Gastroesophageal sphincter (tissue), 4 donors: ENCODE measurements at regions not wholly inside any gene's neighbourhood (a gene's known extent, or its start where the extent isn't known, plus 50 kb on each side); places are given as distances from the start of the nearest gene placed in this dataset.

ENCODE experiments used
- ATAC-seq: fragments of 150-250 bp; one replicate; pipeline ENCODE4 v1.9.1; 2016; ENCODE audit warnings: mild to moderate bottlenecking, moderate library complexity
- H3K27ac ChIP-seq, 4 donors: fragments of 200-600 bp; sonication (generic) in 3 of 4; 1 replicate in 3 of 4; 2 replicates in 1 of 4; pipeline ENCODE4 v1.5.1; 2016 to 2019
- H3K27me3 ChIP-seq: fragments of 200-600 bp; sonication (generic); one replicate; pipeline ENCODE4 v1.5.1; 2019
- H3K36me3 ChIP-seq, 2 donors: fragments of 200-600 bp; sonication (generic); one replicate each; pipeline ENCODE4 v1.5.1; 2019; ENCODE audit warnings: control low read depth in 1 of 2
- H3K4me1 ChIP-seq, 3 donors: fragments of 200-600 bp; sonication (generic); 1 replicate in 2 of 3; 2 replicates in 1 of 3; pipeline ENCODE4 v1.5.1; 2016 to 2019; ENCODE audit warnings: control low read depth in 2 of 3
- H3K4me3 ChIP-seq, 2 donors: fragments of 200-600 bp; sonication (generic); one replicate each; pipeline ENCODE4 v1.5.1; 2019; ENCODE audit warnings: mild to moderate bottlenecking in 1 of 2, moderate library complexity in 1 of 2
- H3K9me3 ChIP-seq, 3 donors: fragments of 200-600 bp; sonication (generic); one replicate each; pipeline ENCODE4 v1.5.1; 2017 to 2019; ENCODE audit warnings: control low read depth in 2 of 3
- CTCF ChIP-seq, 4 experiments: fragments of 200-600 bp in 2 of 4; fragments of 450-650 bp in 2 of 4; sonication (generic) in 1 of 4; IDR thresholded peaks; one replicate each; pipeline ENCODE4 v1.5.1; 2017 to 2019; ENCODE audit warnings: antibody characterized with exemption in 4 of 4, mild to moderate bottlenecking in 2 of 4, moderate library complexity in 2 of 4
- EP300 ChIP-seq: sonication (generic); formaldehyde crosslinking; IDR thresholded peaks from one replicate; pipeline ENCODE4 v1.6.1; 2017; ENCODE audit warnings: antibody characterized with exemption, mild to moderate bottlenecking
- POLR2A ChIP-seq, 2 donors: fragments of 450-650 bp; IDR thresholded peaks; one replicate each; pipeline ENCODE4 v1.6.1; 2017; ENCODE audit warnings: antibody characterized with exemption in 2 of 2, mild to moderate bottlenecking in 2 of 2, moderate library complexity in 1 of 2
- POLR2AphosphoS5 ChIP-seq: sonication (generic); formaldehyde crosslinking; IDR thresholded peaks from one replicate; pipeline ENCODE4 v1.6.1; 2017; ENCODE audit warnings: antibody characterized with exemption
- WGBS, 2 donors: methylation state at CpG; one replicate each; pipeline ENCODE4 v1.1.5; 2018; ENCODE audit warnings: low coverage in 1 of 2; 5-methylcytosine and 5-hydroxymethylcytosine counted together

- Histone ChIP-seq H3K4me3 (no peak overlapping the region), H3K27me3 (no peaks in the 10 kb centered on the region), H3K9me3 (no peaks in the 10 kb centered on the region), H3K4me1 (no peaks in the 10 kb centered on the region), H3K36me3 (no peaks in the 10 kb centered on the region), H3K27ac (no peak overlapping the region)
- no peak for TF ChIP-seq POLR2AphosphoS5
- TF ChIP-seq POLR2A (IDR thresholded peaks at IDR 0.05), result no peak
- TF ChIP-seq EP300, result no peak
- TF ChIP-seq CTCF (IDR thresholded peaks at IDR 0.05), result no peak
- ATAC-seq, result no peak
- 64 to 67% methylated on average over 2 to 4 of the region's 4 CpGs for WGBS, 2 donors
Observed at GRCh38 chr5:166267907-166268306, 2023.5 kb upstream of the WWC1 start.

- no peak for ATAC-seq
- Histone ChIP-seq H3K4me3 (no peak overlapping the region), H3K36me3 (no peaks in the 10 kb centered on the region), H3K27ac (no peak overlapping the region), H3K27me3 (no peaks in the 10 kb centered on the region), H3K9me3 (no peaks in the 10 kb centered on the region), H3K4me1 (no peaks in the 10 kb centered on the region)
- 75 to 95% methylated on average over 2 of the region's 2 CpGs for WGBS, 2 donors
- TF ChIP-seq CTCF (IDR thresholded peaks at IDR 0.05), result no peak
- TF ChIP-seq POLR2A (IDR thresholded peaks at IDR 0.05), result no peak
Observed at GRCh38 chr5:166270712-166271111, 2020.7 kb upstream of the WWC1 start.

- Histone ChIP-seq H3K36me3 (no peaks in the 10 kb centered on the region), H3K27me3 (no peaks in the 10 kb centered on the region), H3K4me1 (no peaks in the 10 kb centered on the region), H3K9me3 (no peaks in the 10 kb centered on the region), H3K27ac (no peak overlapping the region), H3K4me3 (no peak overlapping the region)
- no peak for TF ChIP-seq CTCF (IDR thresholded peaks at IDR 0.05)
- TF ChIP-seq EP300, result no peak
- TF ChIP-seq POLR2AphosphoS5, result no peak
- TF ChIP-seq POLR2A (IDR thresholded peaks at IDR 0.05), result no peak
- no peak for ATAC-seq
Observed at GRCh38 chr5:166276006-166276405, 2015.4 kb upstream of the WWC1 start.

GRCh38 chr5:166279828-166280227, 2011.6 kb upstream of the WWC1 start:
- TF ChIP-seq POLR2A (IDR thresholded peaks at IDR 0.05), result no peak
- no peak for TF ChIP-seq EP300
- TF ChIP-seq CTCF (IDR thresholded peaks at IDR 0.05), result no peak
- H3K4me1 ChIP-seq, result no peaks in the 10 kb centered on the region
- H3K27ac ChIP-seq, result no peak overlapping the region
- no peak for ATAC-seq
- H3K36me3 ChIP-seq, result no peaks in the 10 kb centered on the region
- H3K9me3 ChIP-seq, result no peaks in the 10 kb centered on the region
- no peaks in the 10 kb centered on the region for H3K27me3 ChIP-seq
- 43 to 53% methylated on average over 3 of the region's 3 CpGs for WGBS, 2 donors
- no peak overlapping the region for H3K4me3 ChIP-seq

GRCh38 chr5:166281433-166281832, 2010.0 kb upstream of the WWC1 start:
- no peaks in the 10 kb centered on the region for H3K27me3 ChIP-seq
- H3K4me1 ChIP-seq, result no peaks in the 10 kb centered on the region
- no peak for TF ChIP-seq POLR2AphosphoS5
- no peak for ATAC-seq
- H3K36me3 ChIP-seq, result no peaks in the 10 kb centered on the region
- WGBS, 2 donors, result 43 to 45% methylated on average over 2 of the region's 2 CpGs
- no peak overlapping the region for H3K4me3 ChIP-seq
- no peak overlapping the region for H3K27ac ChIP-seq
- no peaks in the 10 kb centered on the region for H3K9me3 ChIP-seq

- no peak for ATAC-seq
- no peak for TF ChIP-seq POLR2A (IDR thresholded peaks at IDR 0.05)
- TF ChIP-seq POLR2AphosphoS5, result no peak
- H3K27ac ChIP-seq, result no peak overlapping the region
- H3K4me1 ChIP-seq, result no peaks in the 10 kb centered on the region
- 81 to 89% methylated on average over 3 of the region's 3 CpGs for WGBS, 2 donors
- no peak overlapping the region for H3K4me3 ChIP-seq
- no peaks in the 10 kb centered on the region for H3K36me3 ChIP-seq
- H3K9me3 ChIP-seq, result no peaks in the 10 kb centered on the region
- no peaks in the 10 kb centered on the region for H3K27me3 ChIP-seq
Observed at GRCh38 chr5:166282939-166283338, 2008.5 kb upstream of the WWC1 start.
